ENCODE measurements at regions not wholly inside any gene's neighbourhood (a gene's known extent, or its start where the extent isn't known, plus 50 kb on each side); places are given as distances from the start of the nearest gene placed in this dataset.

- intact Hi-C loops (cut with DNase I) = no loop called here
- Histone ChIP-seq H3K4me1 (no peaks in the 10 kb centered on the region), H3K36me3 (no peaks in the 10 kb centered on the region), H3K4me3 (no peak overlapping the region), H3K27me3 (ENCODE audit: low read depth) (no peaks in the 10 kb centered on the region), H3K9me3 (no peaks in the 10 kb centered on the region), H3K27ac (no peak overlapping the region)
- TF ChIP-seq, protein P1, sequence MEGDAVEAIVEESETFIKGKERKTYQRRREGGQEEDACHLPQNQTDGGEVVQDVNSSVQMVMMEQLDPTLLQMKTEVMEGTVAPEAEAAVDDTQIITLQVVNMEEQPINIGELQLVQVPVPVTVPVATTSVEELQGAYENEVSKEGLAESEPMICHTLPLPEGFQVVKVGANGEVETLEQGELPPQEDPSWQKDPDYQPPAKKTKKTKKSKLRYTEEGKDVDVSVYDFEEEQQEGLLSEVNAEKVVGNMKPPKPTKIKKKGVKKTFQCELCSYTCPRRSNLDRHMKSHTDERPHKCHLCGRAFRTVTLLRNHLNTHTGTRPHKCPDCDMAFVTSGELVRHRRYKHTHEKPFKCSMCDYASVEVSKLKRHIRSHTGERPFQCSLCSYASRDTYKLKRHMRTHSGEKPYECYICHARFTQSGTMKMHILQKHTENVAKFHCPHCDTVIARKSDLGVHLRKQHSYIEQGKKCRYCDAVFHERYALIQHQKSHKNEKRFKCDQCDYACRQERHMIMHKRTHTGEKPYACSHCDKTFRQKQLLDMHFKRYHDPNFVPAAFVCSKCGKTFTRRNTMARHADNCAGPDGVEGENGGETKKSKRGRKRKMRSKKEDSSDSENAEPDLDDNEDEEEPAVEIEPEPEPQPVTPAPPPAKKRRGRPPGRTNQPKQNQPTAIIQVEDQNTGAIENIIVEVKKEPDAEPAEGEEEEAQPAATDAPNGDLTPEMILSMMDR (IDR thresholded peaks at IDR 0.05) = no peak
- no peak for DNase-seq
- ATAC-seq = no peak
These were observed 750.0 kb downstream of the TBC1D32 start for GRCh38 chr6:120584111-120584760.

- intact Hi-C loops (cut with DNase I) = no loop called here
- Histone ChIP-seq H3K4me3 (no peak overlapping the region), H3K27me3 (ENCODE audit: low read depth) (no peaks in the 10 kb centered on the region), H3K9me3 (no peaks in the 10 kb centered on the region), H3K36me3 (no peaks in the 10 kb centered on the region), H3K27ac (no peak overlapping the region), H3K4me1 (no peaks in the 10 kb centered on the region)
- DNase-seq (no peak), ATAC-seq (no peak)
- TF ChIP-seq, protein P1 (IDR thresholded peaks at IDR 0.05) = no peak
These were observed 758.2 kb downstream of the TBC1D32 start for GRCh38 chr6:120576061-120576460.

- intact Hi-C loops (cut with DNase I) = no loop called here
- Histone ChIP-seq H3K9me3 (no peaks in the 10 kb centered on the region), H3K27me3 (ENCODE audit: low read depth) (no peaks in the 10 kb centered on the region), H3K27ac (no peak overlapping the region), H3K4me3 (no peak overlapping the region), H3K4me1 (no peaks in the 10 kb centered on the region), H3K36me3 (no peaks in the 10 kb centered on the region)
- DNase-seq = no peak
- TF ChIP-seq, protein P1 (IDR thresholded peaks at IDR 0.05) = no peak
- no peak for ATAC-seq
These were observed 764.6 kb downstream of the TBC1D32 start for GRCh38 chr6:120569714-120570113.

DNA sequence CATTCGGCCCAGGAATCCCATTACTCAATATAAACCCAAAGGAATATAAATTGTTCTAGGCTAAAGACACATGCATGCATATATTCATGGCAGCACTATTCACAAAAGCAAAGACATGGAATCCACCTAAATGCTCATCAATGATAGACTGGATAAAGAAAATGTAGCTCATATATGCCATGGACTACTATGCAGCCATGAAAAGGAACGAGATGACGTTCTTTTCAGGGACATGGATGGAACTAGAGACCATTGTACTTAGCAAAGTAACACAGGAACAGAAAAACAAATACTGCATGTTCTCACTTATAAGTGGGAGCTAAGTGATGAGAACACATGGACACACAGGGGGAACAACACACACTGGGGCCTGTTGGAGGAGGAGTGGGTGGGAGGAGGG, 769.5 kb downstream of the TBC1D32 start:
- no peaks in the 10 kb centered on the region for H3K27me3 ChIP-seq (ENCODE audit: low read depth)
- no peak overlapping the region for H3K4me3 ChIP-seq
- H3K27ac ChIP-seq = no peak overlapping the region
- intact Hi-C loops (cut with DNase I) = no loop called here
- H3K9me3 ChIP-seq = no peaks in the 10 kb centered on the region
- no peak for DNase-seq
- no peak for ATAC-seq
- H3K4me1 ChIP-seq = no peaks in the 10 kb centered on the region
- TF ChIP-seq, protein P1 (IDR thresholded peaks at IDR 0.05) = no peak
- no peaks in the 10 kb centered on the region for H3K36me3 ChIP-seq

DNA sequence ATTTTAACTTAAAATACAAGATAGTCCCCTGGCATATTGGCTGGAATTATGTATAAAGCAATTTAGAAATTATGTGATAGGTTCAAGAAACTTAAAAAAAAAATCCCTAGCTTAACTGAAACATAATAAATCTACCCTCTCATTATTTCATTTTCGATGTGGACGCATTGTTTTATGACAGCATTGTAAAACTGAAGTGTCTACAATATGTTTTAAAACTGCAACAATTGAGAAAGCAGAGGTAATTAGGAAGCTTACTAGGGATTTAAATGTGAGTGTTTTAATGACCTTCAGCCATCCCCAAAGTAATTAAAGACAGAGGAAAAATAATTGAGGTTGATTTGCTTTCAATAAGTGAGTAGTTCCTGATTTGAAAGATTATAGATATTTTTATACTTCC, 776.0 kb downstream of the TBC1D32 start:
- no peaks in the 10 kb centered on the region for H3K36me3 ChIP-seq
- no peaks in the 10 kb centered on the region for H3K9me3 ChIP-seq
- no peak overlapping the region for H3K4me3 ChIP-seq
- intact Hi-C loops (cut with DNase I) = no loop called here
- ATAC-seq (no peak), DNase-seq (no peak)
- H3K27ac ChIP-seq = no peak overlapping the region
- no peaks in the 10 kb centered on the region for H3K27me3 ChIP-seq (ENCODE audit: low read depth)
- TF ChIP-seq, protein P1 (IDR thresholded peaks at IDR 0.05) = no peak
- H3K4me1 ChIP-seq = no peaks in the 10 kb centered on the region

Measured in lower lobe of right lung (tissue), 2 donors.